SK-N-MC (cell line): ENCODE measurements at regions not wholly inside any gene's neighbourhood (a gene's known extent, or its start where the extent isn't known, plus 50 kb on each side); places are given as distances from the start of the nearest gene placed in this dataset.

Experiments
- EZH2 ChIP-seq: fragments of 200-600 bp; sonication (generic); IDR thresholded peaks from one replicate; pipeline ENCODE4 v1.6.1; 2017; ENCODE audit warnings: antibody characterized with exemption
- FOXP2 ChIP-seq: optimal IDR thresholded peaks from 2 replicates; pipeline ENCODE3; 2011; ENCODE audit warnings: mild to moderate bottlenecking, moderate library complexity; ENCODE audit not compliant: insufficient read depth; ENCODE audit errors: extremely low read length, control extremely low read depth
- POLR2AphosphoS5 ChIP-seq: IDR thresholded peaks from 2 replicates; pipeline ENCODE4 v1.6.1; 2012; ENCODE audit warnings: mild to moderate bottlenecking, low read depth, low read length, borderline replicate concordance

- TF ChIP-seq POLR2AphosphoS5 (no peak), EZH2 (no peak), FOXP2 (no peak)
These were observed 168.3 kb downstream of the HERPUD2 start for GRCh38 chr7:35526645-35527044.
